Gastrocnemius medialis (tissue), 4 donors: ENCODE measurements at regions not wholly inside any gene's neighbourhood (a gene's known extent, or its start where the extent isn't known, plus 50 kb on each side); places are given as distances from the start of the nearest gene placed in this dataset.

Experiments used
- CTCF ChIP-seq, 5 experiments: fragments of 450-650 bp in 3 of 5; fragments of 200-600 bp in 2 of 5; sonication (generic) in 2 of 5; IDR thresholded peaks in 4 of 5; conservative IDR thresholded peaks in 1 of 5; 1 replicate in 4 of 5; 2 replicates in 1 of 5; pipeline ENCODE4 v1.5.1; 2016 to 2019; ENCODE audit warnings: antibody characterized with exemption in 5 of 5, mild to moderate bottlenecking in 3 of 5, moderate library complexity in 3 of 5
- POLR2A ChIP-seq, 2 donors: fragments of 450-650 bp; IDR thresholded peaks; one replicate each; pipeline ENCODE4 v1.6.1; 2017; ENCODE audit warnings: antibody characterized with exemption in 2 of 2, mild to moderate bottlenecking in 2 of 2, moderate library complexity in 2 of 2

GRCh38 chr14:44613061-44613712 lies 106.1 kb upstream of the FSCB start:
- TF ChIP-seq CTCF (IDR thresholded peaks at IDR 0.05 in 4 of 5, conservative IDR thresholded peaks at IDR 0.05 in 1 of 5), result no peak
- TF ChIP-seq POLR2A (IDR thresholded peaks at IDR 0.05), result no peak
